SJSA1 (cell line): ENCODE measurements at regions not wholly inside any gene's neighbourhood (a gene's known extent, or its start where the extent isn't known, plus 50 kb on each side); places are given as distances from the start of the nearest gene placed in this dataset.

Experiments
- DNase-seq, 2 experiments: peaks; one replicate each; pipeline ENCODE4 v3.0.0-alpha.2; 2015 to 2020; ENCODE audit warnings: low spot score in 2 of 2, low read depth in 1 of 2
- H3K27ac ChIP-seq: fragments of 250-450 bp; sonication (Bioruptor Pico); 2 replicates; pipeline ENCODE4 v1.5.1; 2020; ENCODE audit warnings: mild to moderate bottlenecking, moderate library complexity
- H3K27me3 ChIP-seq: fragments of 250-450 bp; sonication (Bioruptor Pico); replicated peaks from 2 replicates; pipeline ENCODE4 v1.5.1; 2020; ENCODE audit warnings: mild to moderate bottlenecking, moderate library complexity
- H3K36me3 ChIP-seq: fragments of 250-450 bp; sonication (Bioruptor Pico); 2 replicates; pipeline ENCODE4 v1.5.1; 2020; ENCODE audit warnings: mild to moderate bottlenecking
- H3K4me1 ChIP-seq: fragments of 250-450 bp; sonication (Bioruptor Pico); replicated peaks from 2 replicates; pipeline ENCODE4 v1.6.1; 2021; ENCODE audit warnings: mild to moderate bottlenecking
- H3K4me3 ChIP-seq: fragments of 250-450 bp; sonication (Bioruptor Pico); 2 replicates; pipeline ENCODE4 v1.5.1; 2020; ENCODE audit warnings: mild to moderate bottlenecking
- H3K9me3 ChIP-seq: fragments of 250-450 bp; sonication (Bioruptor Pico); replicated peaks from 2 replicates; pipeline ENCODE4 v1.5.1; 2020; ENCODE audit warnings: mild to moderate bottlenecking

GRCh38 chr13:76703621-76704288 is 182.4 kb downstream of the KCTD12 start:
- no peak for DNase-seq
- Histone ChIP-seq H3K36me3 (no peaks in the 10 kb centered on the region), H3K4me1 (peaks cover 5% of the 10 kb centered on the region; the same call in 1 of the 2 replicates), H3K4me3 (no peak overlapping the region), H3K27ac (no peak overlapping the region), H3K9me3 (no peaks in the 10 kb centered on the region), H3K27me3 (no peaks in the 10 kb centered on the region)

GRCh38 chr13:76703216-76703615 is 183.0 kb downstream of the KCTD12 start:
- Histone ChIP-seq H3K4me3 (no peak overlapping the region), H3K36me3 (no peaks in the 10 kb centered on the region), H3K27ac (no peak overlapping the region), H3K9me3 (no peaks in the 10 kb centered on the region), H3K4me1 (peaks cover 5% of the 10 kb centered on the region; the same call in 1 of the 2 replicates), H3K27me3 (no peaks in the 10 kb centered on the region)
- DNase-seq: no peak

GRCh38 chr13:76697288-76697687 is 188.9 kb downstream of the KCTD12 start:
- Histone ChIP-seq H3K9me3 (no peaks in the 10 kb centered on the region), H3K27me3 (no peaks in the 10 kb centered on the region), H3K36me3 (no peaks in the 10 kb centered on the region), H3K4me3 (no peak overlapping the region), H3K27ac (no peak overlapping the region), H3K4me1 (peaks cover 15% of the 10 kb centered on the region)
- no peak for DNase-seq

- no peak for DNase-seq
- no peak overlapping the region for H3K27ac ChIP-seq
These were observed 189.8 kb downstream of the KCTD12 start for GRCh38 chr13:76696370-76696769.

GRCh38 chr13:76693086-76693485 is 193.1 kb downstream of the KCTD12 start:
- H3K4me1 ChIP-seq: peaks cover 16% of the 10 kb centered on the region
- H3K27me3 ChIP-seq: no peaks in the 10 kb centered on the region
- DNase-seq: peak in 1 of 2 experiments; percentile 31
- no peaks in the 10 kb centered on the region for H3K9me3 ChIP-seq
- no peak overlapping the region for H3K4me3 ChIP-seq
- no peaks in the 10 kb centered on the region for H3K36me3 ChIP-seq
- H3K27ac ChIP-seq: no peak overlapping the region

More at GRCh38 chr13:76696370-76696769, 189.8 kb downstream of the KCTD12 start:
- H3K4me3 ChIP-seq: no peak overlapping the region
- no peaks in the 10 kb centered on the region for H3K36me3 ChIP-seq
- H3K4me1 ChIP-seq: peaks cover 16% of the 10 kb centered on the region
- no peaks in the 10 kb centered on the region for H3K27me3 ChIP-seq
- no peaks in the 10 kb centered on the region for H3K9me3 ChIP-seq

DNA sequence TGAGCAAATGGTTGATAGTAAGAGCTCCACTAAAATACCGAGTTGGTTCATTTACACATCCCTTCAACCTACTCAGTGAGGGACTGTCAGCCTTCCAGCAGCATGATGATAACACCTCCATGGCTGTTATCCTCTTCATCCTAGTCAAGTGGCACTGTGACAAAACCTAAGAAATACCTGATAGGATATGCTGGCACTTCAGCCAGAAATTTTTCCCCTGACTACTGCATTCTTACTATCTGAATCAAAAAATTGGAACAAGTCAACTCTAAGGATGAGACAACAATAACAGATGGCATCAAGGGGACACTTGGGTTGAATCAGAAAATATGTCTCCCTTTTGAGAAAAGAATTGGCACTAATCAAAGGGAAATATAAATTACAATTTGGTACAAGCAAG is 193.9 kb downstream of the KCTD12 start:
- Histone ChIP-seq H3K27me3 (no peaks in the 10 kb centered on the region), H3K9me3 (no peaks in the 10 kb centered on the region), H3K27ac (no peak overlapping the region), H3K4me3 (no peak overlapping the region), H3K36me3 (no peaks in the 10 kb centered on the region), H3K4me1 (peaks cover 16% of the 10 kb centered on the region)
- no peak for DNase-seq

DNA sequence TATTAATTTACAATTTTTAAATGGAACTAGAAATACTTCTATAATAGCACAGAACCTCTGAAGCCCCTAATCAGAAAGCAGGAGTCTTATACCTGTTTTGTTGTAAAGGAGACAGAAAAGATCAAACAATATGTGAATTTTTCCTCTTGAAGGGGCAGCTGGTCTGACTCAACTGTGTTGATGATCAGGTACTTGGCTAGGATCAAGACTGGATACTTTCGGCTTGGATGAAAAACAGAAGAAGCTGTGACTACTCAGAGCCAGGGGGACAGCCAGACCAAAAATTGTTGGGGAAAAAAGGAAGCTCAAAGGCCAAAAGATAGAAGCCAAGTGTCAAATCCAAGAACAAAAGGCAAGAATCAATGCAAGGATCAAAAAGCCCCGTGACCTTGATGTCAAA is 195.6 kb downstream of the KCTD12 start:
- no peak overlapping the region for H3K4me3 ChIP-seq
- no peak for DNase-seq

GRCh38 chr13:76687467-76687866 is 198.7 kb downstream of the KCTD12 start:
- Histone ChIP-seq H3K4me1 (peaks cover 3% of the 10 kb centered on the region), H3K27me3 (no peaks in the 10 kb centered on the region), H3K36me3 (no peaks in the 10 kb centered on the region), H3K9me3 (no peaks in the 10 kb centered on the region), H3K4me3 (no peak overlapping the region), H3K27ac (no peak overlapping the region)
- DNase-seq: no peak

More for the DNA sequence above, 195.6 kb downstream of the KCTD12 start:
- Histone ChIP-seq H3K9me3 (no peaks in the 10 kb centered on the region), H3K36me3 (no peaks in the 10 kb centered on the region), H3K4me1 (peaks cover 11% of the 10 kb centered on the region), H3K27me3 (no peaks in the 10 kb centered on the region), H3K27ac (no peak overlapping the region)

DNA sequence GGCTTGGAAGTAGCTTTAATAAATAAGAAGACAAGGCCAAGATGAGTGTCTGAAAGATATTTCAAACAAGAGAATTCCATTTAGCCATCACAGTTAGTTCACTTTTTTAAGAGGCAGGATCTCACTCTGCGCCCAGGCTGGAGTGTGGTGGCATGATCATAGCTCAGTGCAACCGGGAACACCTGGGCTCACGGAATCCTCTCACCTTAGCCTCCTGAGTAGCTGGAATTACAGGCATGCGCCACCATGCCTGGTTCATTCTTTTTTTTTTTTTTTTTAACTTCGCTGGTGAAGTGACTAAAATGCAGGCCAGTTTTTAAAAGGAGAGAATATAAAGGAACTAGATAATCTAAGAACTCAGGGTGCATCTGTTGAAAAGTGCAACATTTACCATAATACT is 200.3 kb downstream of the KCTD12 start:
- Histone ChIP-seq H3K9me3 (no peaks in the 10 kb centered on the region), H3K27me3 (no peaks in the 10 kb centered on the region), H3K36me3 (no peaks in the 10 kb centered on the region), H3K4me3 (no peak overlapping the region), H3K4me1 (no peaks in the 10 kb centered on the region), H3K27ac (no peak overlapping the region)
- no peak for DNase-seq

DNA sequence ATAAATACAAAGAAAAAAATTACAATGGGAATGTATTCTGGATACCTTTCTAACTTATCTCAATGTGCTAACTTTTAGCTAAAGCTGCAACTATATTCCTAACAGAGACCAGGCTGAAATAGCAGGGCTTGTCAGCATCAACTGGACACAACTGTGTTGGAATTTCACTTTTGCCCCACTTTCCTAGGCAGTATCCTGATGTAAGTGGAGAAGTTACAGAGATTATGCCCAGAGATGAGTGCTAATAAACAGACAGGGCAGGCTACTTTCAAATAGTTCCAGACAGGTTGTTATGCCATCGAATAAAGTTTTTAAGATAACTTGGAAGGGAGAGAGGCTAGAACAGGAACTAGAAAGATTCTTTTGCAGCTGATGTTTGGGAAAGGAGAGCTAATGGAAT is 201.9 kb downstream of the KCTD12 start:
- H3K27ac ChIP-seq: no peak overlapping the region
- no peaks in the 10 kb centered on the region for H3K4me1 ChIP-seq
- H3K9me3 ChIP-seq: no peaks in the 10 kb centered on the region
- no peak for DNase-seq
- H3K4me3 ChIP-seq: no peak overlapping the region
- no peaks in the 10 kb centered on the region for H3K27me3 ChIP-seq
- H3K36me3 ChIP-seq: no peaks in the 10 kb centered on the region

GRCh38 chr13:76683854-76684253 is 202.4 kb downstream of the KCTD12 start:
- H3K36me3 ChIP-seq: no peaks in the 10 kb centered on the region
- DNase-seq: no peak
- H3K9me3 ChIP-seq: no peaks in the 10 kb centered on the region
- no peak overlapping the region for H3K27ac ChIP-seq
- no peak overlapping the region for H3K4me3 ChIP-seq
- no peaks in the 10 kb centered on the region for H3K4me1 ChIP-seq
- H3K27me3 ChIP-seq: no peaks in the 10 kb centered on the region

GRCh38 chr13:76683168-76683567 is 203.0 kb downstream of the KCTD12 start:
- Histone ChIP-seq H3K4me1 (no peaks in the 10 kb centered on the region), H3K27me3 (no peaks in the 10 kb centered on the region)

DNA sequence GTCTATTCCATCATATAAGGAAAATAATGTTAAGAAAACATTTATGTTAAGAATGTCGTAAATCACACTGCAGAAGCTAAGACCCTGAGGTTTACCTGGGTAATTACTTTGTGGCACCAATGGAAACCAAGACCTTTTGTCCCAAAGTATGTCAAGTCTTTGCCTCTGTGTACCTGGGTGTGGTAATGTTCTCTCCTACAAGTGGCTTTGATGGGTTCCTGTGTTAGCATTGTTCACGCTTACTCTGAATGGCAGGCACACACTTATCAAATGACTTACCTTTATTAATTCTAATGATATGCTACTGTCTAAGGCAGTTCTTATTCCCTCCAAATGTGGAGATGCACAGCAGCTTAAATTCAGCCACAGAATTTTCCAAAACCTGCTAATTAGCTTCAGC is 206.1 kb downstream of the KCTD12 start:
- H3K9me3 ChIP-seq: no peaks in the 10 kb centered on the region
- H3K27ac ChIP-seq: no peak overlapping the region
- no peak overlapping the region for H3K4me3 ChIP-seq
- H3K4me1 ChIP-seq: no peaks in the 10 kb centered on the region
- no peaks in the 10 kb centered on the region for H3K27me3 ChIP-seq
- DNase-seq: no peak
- H3K36me3 ChIP-seq: no peaks in the 10 kb centered on the region

More at GRCh38 chr13:76683168-76683567, 203.0 kb downstream of the KCTD12 start:
- Histone ChIP-seq H3K4me3 (no peak overlapping the region), H3K27ac (no peak overlapping the region), H3K9me3 (no peaks in the 10 kb centered on the region), H3K36me3 (no peaks in the 10 kb centered on the region)
- no peak for DNase-seq

DNA sequence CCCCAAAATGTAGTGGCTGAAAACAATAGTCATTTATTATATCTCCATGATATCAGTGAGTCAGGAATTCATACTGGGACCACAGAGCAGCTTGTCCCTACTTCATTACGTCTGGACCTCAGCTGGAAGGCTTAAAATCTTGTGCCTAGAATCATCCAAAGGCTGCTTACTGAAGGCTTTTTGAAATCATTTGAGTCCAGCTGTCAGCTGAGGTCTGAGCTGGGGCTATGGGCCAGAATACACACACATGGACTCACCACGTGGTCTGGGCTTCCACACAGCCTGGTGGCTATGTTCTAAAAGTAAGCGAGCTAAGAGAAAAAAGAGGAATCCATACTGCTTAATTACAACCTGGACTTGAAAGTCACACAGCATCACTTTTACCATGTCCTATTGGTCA is 209.2 kb downstream of the KCTD12 start:
- Histone ChIP-seq H3K27ac (no peak overlapping the region), H3K4me1 (no peaks in the 10 kb centered on the region), H3K9me3 (no peaks in the 10 kb centered on the region), H3K27me3 (no peaks in the 10 kb centered on the region), H3K4me3 (no peak overlapping the region), H3K36me3 (no peaks in the 10 kb centered on the region)
- DNase-seq: no peak

DNA sequence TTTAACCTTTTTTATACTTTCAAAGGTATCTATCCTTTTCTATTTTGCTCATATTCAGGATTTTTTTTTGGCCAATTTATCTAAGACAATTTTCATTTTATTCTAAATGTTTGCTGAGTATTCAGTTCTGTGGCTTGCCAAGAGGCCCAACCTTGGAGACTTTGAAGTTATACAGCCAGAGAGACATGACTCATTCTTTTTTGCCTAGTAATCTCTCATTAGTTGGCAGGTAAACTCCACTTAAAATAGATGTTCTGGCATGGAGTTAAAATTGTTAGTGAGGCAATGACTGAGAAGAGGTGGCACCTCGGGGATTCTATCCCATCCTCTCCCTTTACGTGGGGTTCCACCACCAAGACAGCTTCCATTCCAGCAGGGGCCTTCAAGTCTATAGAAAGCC is 213.8 kb downstream of the KCTD12 start:
- no peak for DNase-seq
- Histone ChIP-seq H3K27ac (no peak overlapping the region), H3K9me3 (no peaks in the 10 kb centered on the region), H3K27me3 (no peaks in the 10 kb centered on the region), H3K4me1 (no peaks in the 10 kb centered on the region), H3K4me3 (no peak overlapping the region), H3K36me3 (no peaks in the 10 kb centered on the region)
